Progenitor cell of endocrine pancreas (in vitro differentiated cells): ENCODE measurements at regions not wholly inside any gene's neighbourhood (a gene's known extent, or its start where the extent isn't known, plus 50 kb on each side); places are given as distances from the start of the nearest gene placed in this dataset.

Source experiments
- DNase-seq: peaks from one replicate; pipeline ENCODE4 v3.0.0; 2021; ENCODE audit warnings: low spot score; ENCODE audit not compliant: unreplicated experiment
- H3K27ac Mint-ChIP-seq: 2 replicates; pipeline ENCODE4 v1.8.0; 2021; ENCODE audit warnings: mild to moderate bottlenecking, moderate library complexity, mixed read lengths
- H3K27me3 Mint-ChIP-seq: 2 replicates; pipeline ENCODE4 v1.8.0; 2021; ENCODE audit warnings: mixed read lengths
- H3K36me3 Mint-ChIP-seq: 2 replicates; pipeline ENCODE4 v1.8.0; 2022; ENCODE audit warnings: mixed read lengths; ENCODE audit not compliant: insufficient read depth
- H3K4me1 Mint-ChIP-seq: 2 replicates; pipeline ENCODE4 v1.8.0; 2021; ENCODE audit warnings: low read depth, mixed read lengths
- H3K4me3 Mint-ChIP-seq: 2 replicates; pipeline ENCODE4 v1.8.0; 2021; ENCODE audit warnings: low read depth, mild to moderate bottlenecking, moderate library complexity, mixed read lengths
- H3K9me3 Mint-ChIP-seq: 2 replicates; pipeline ENCODE4 v1.8.0; 2021; ENCODE audit warnings: low read depth, mixed read lengths
- CTCF ChIP-seq: fragments of 200-600 bp; sonication (generic); IDR thresholded peaks from one replicate; pipeline ENCODE4 v1.5.0; 2021; ENCODE audit warnings: antibody characterized with exemption, mild to moderate bottlenecking; ENCODE audit not compliant: unreplicated experiment

DNA sequence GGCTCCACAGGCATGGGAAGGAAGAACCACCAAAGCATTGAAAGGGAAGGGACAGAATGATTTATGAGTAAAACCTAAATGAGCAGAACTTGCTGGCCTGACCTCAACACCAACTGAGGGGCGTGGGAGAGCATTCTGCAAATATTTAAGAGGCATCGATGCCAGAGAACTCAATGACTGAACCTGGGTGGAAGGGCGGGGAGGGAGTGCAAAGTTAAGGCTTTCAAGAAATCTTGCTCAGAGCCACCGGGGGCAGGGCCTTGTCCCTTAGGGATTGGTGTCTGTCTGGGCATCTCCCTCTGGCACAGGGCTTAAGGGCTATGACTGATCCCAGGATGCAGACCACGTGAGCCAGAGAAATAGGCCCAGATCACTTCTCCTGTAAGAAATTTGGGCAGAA is 137.1 kb downstream of the ADAMTS15 start:
- Mint-ChIP-seq H3K36me3 (no peaks in the 10 kb centered on the region), H3K27me3 (peaks cover 3% of the 10 kb centered on the region), H3K4me3 (no peak overlapping the region), H3K4me1 (peaks cover 5% of the 10 kb centered on the region), H3K9me3 (no peaks in the 10 kb centered on the region), H3K27ac (no peak overlapping the region)
- DNase-seq = no peak
- no peak for TF ChIP-seq CTCF

DNA sequence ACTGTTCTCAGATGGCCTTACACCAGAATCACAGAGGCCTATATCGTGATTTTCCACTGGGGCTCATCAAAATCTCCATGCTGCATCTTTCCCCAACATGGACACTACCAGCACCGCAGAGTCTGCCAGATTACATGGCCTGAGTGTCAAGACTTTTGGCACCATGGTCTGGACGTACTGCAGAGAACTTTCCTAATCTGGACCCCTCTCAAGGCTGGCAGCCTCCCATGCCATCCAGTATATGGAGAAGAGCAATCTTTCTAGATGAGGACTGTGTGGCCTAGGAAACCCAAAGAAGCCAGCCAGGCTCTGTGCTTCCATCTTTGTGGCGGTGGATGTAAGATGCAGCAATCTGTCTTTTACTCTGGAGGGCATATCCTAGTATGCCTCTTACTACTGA is 139.2 kb downstream of the ADAMTS15 start:
- DNase-seq = no peak
- no peak overlapping the region for H3K27ac Mint-ChIP-seq
- H3K4me3 Mint-ChIP-seq = no peak overlapping the region
- H3K4me1 Mint-ChIP-seq = peaks cover 5% of the 10 kb centered on the region
- no peaks in the 10 kb centered on the region for H3K27me3 Mint-ChIP-seq
- TF ChIP-seq CTCF = no peak
- H3K9me3 Mint-ChIP-seq = no peaks in the 10 kb centered on the region
- H3K36me3 Mint-ChIP-seq = no peaks in the 10 kb centered on the region

- TF ChIP-seq CTCF = no peak
- Mint-ChIP-seq H3K36me3 (no peaks in the 10 kb centered on the region), H3K4me1 (peaks cover 5% of the 10 kb centered on the region), H3K27ac (no peak overlapping the region), H3K9me3 (no peaks in the 10 kb centered on the region), H3K4me3 (no peak overlapping the region), H3K27me3 (no peaks in the 10 kb centered on the region)
- no peak for DNase-seq
These were observed 140.0 kb downstream of the ADAMTS15 start for GRCh38 chr11:130588471-130588870.

DNA sequence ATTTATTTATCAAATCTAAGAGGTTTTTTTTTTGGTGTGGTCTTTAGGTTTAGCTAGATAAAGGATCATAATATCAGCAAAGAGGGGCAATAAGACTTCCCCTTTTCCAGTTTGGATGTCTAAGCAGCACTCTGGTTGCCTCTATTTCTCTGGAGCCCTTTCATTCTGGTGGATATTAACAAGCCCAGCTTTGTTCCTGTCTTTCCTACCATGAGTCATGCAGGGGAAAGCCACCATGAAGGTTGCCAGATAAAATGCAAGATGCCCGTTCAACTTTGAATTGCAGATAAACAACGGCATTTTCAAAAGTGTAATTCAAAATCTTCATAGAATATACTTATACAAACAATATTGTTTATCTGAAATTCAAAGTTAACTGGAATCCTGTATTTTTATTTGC is 143.6 kb downstream of the ADAMTS15 start:
- Mint-ChIP-seq H3K4me1 (no peaks in the 10 kb centered on the region), H3K9me3 (no peaks in the 10 kb centered on the region), H3K36me3 (no peaks in the 10 kb centered on the region), H3K27me3 (no peaks in the 10 kb centered on the region), H3K4me3 (no peak overlapping the region), H3K27ac (no peak overlapping the region)
- DNase-seq = no peak
- TF ChIP-seq CTCF = no peak

GRCh38 chr11:130593064-130593463 is 144.6 kb downstream of the ADAMTS15 start:
- DNase-seq = no peak
- Mint-ChIP-seq H3K36me3 (no peaks in the 10 kb centered on the region), H3K4me3 (no peak overlapping the region), H3K27ac (no peak overlapping the region), H3K9me3 (no peaks in the 10 kb centered on the region), H3K27me3 (no peaks in the 10 kb centered on the region), H3K4me1 (no peaks in the 10 kb centered on the region)
- TF ChIP-seq CTCF = no peak
